ENCODE measurements at regions not wholly inside any gene's neighbourhood (a gene's known extent, or its start where the extent isn't known, plus 50 kb on each side); places are given as distances from the start of the nearest gene placed in this dataset.

GRCh38 chr11:70755410-70756158, 357.3 kb downstream of the CTTN start:
- peak; percentile 94 for TF ChIP-seq CTCF (IDR thresholded peaks at IDR 0.05; ENCODE audit: poor library complexity)
- TF ChIP-seq EZH2 (IDR thresholded peaks at IDR 0.05; ENCODE audit: borderline replicate concordance), result no peak
